H1 (cell line): ENCODE measurements at regions not wholly inside any gene's neighbourhood (a gene's known extent, or its start where the extent isn't known, plus 50 kb on each side); places are given as distances from the start of the nearest gene placed in this dataset.

Experiments
- CTCF ChIA-PET: fragments of 300-600 bp; sonication (Branson Sonifier 250); formaldehyde crosslinking; loops from one replicate; lab custom pipeline; 2021; ENCODE audit not compliant: partially characterized antibody; lab: Charles Lee
- POLR2A ChIA-PET: fragments of 300-600 bp; sonication (Branson Sonifier 250); formaldehyde crosslinking; loops from one replicate; lab custom pipeline; 2021; ENCODE audit warnings: inconsistent platforms; ENCODE audit not compliant: partially characterized antibody; lab: Charles Lee
- DNase-seq, 2 experiments: peaks; one replicate each; pipeline versions ENCODE4 v3.0.0 to v3.0.0-alpha.2; 2010 to 2022; ENCODE audit warnings: low spot score in 2 of 2, low read depth in 1 of 2, mixed read lengths in 1 of 2
- FAIRE-seq: peaks from 2 replicates; lab custom pipeline; 2011; peaks lifted over from hg19 to GRCh38; lab: Jason Lieb, UNC
- H2AFZ ChIP-seq: 2 replicates; pipeline ENCODE4 v1.8.1; 2012; ENCODE audit warnings: low read length, inconsistent platforms
- H2AK5ac ChIP-seq: 2 replicates; pipeline ENCODE4 v1.6.1; 2013; ENCODE audit warnings: low read depth, low read length
- H2BK120ac ChIP-seq: replicated peaks from 2 replicates; pipeline ENCODE3; 2013; ENCODE audit warnings: low read depth, low read length, inconsistent platforms
- H2BK12ac ChIP-seq: 2 replicates; pipeline ENCODE4 v1.6.1; 2013; ENCODE audit warnings: low read depth, low read length
- H2BK15ac ChIP-seq: 2 replicates; pipeline ENCODE4 v1.6.1; 2013; ENCODE audit warnings: low read length
- H2BK20ac ChIP-seq: 2 replicates; pipeline ENCODE4 v1.6.1; 2013; ENCODE audit warnings: low read length
- H2BK5ac ChIP-seq: 2 replicates; pipeline ENCODE4 v1.6.1; 2013; ENCODE audit warnings: low read depth, low read length
- H3K14ac ChIP-seq: 2 replicates; pipeline ENCODE4 v1.6.1; 2013; ENCODE audit warnings: inconsistent platforms; ENCODE audit not compliant: insufficient read length
- H3K18ac ChIP-seq: 2 replicates; pipeline ENCODE4 v1.6.1; 2013; ENCODE audit warnings: low read length; ENCODE audit errors: extremely low read depth
- H3K23ac ChIP-seq: 2 replicates; pipeline ENCODE4 v1.6.1; 2013; ENCODE audit warnings: inconsistent platforms; ENCODE audit not compliant: insufficient read length
- H3K23me2 ChIP-seq: 2 replicates; pipeline ENCODE4 v1.6.1; 2013; ENCODE audit warnings: low read depth, low read length
- H3K27ac ChIP-seq: 2 replicates; pipeline ENCODE4 v1.6.1; 2011; ENCODE audit warnings: low read depth, low read length, inconsistent platforms
- H3K27me3 ChIP-seq, 4 experiments: replicated peaks in 1 of 4; 1 replicate in 1 of 4; 2 replicates in 3 of 4; pipeline versions ENCODE4 v1.6.1 to v1.8.1; 2011 to 2013; ENCODE audit warnings: low read length in 3 of 4, mild to moderate bottlenecking in 3 of 4, inconsistent platforms in 2 of 4, mixed read lengths in 2 of 4, moderate library complexity in 1 of 4; ENCODE audit not compliant: control insufficient read depth in 3 of 4, insufficient read depth in 3 of 4; ENCODE audit errors: extremely low read depth in 1 of 4
- H3K36me3 ChIP-seq, 4 experiments: 2 replicates each; pipeline versions ENCODE4 v1.6.1 to v1.8.1; 2011 to 2013; ENCODE audit warnings: mild to moderate bottlenecking in 4 of 4, low read length in 3 of 4, moderate library complexity in 2 of 4, control low read depth in 1 of 4, inconsistent platforms in 1 of 4; ENCODE audit not compliant: insufficient read depth in 4 of 4, control insufficient read depth in 2 of 4
- H3K4ac ChIP-seq: replicated peaks from 2 replicates; pipeline ENCODE3; 2013; ENCODE audit warnings: low read length, low read depth, mixed read lengths, inconsistent platforms; ENCODE audit not compliant: insufficient read length
- H3K4me1 ChIP-seq, 4 experiments: replicated peaks in 1 of 4; 1 replicate in 1 of 4; 2 replicates in 3 of 4; pipeline versions ENCODE4 v1.6.1 to v1.8.1; 2011 to 2013; ENCODE audit warnings: low read length in 3 of 4, inconsistent platforms in 2 of 4, mixed read lengths in 1 of 4; ENCODE audit not compliant: insufficient read depth in 4 of 4, control insufficient read depth in 3 of 4
- H3K4me2 ChIP-seq, 2 experiments: 2 replicates each; pipeline versions ENCODE4 v1.6.1 to v1.8.1; 2011 to 2013; ENCODE audit warnings: low read depth in 2 of 2, low read length in 2 of 2, control low read depth in 1 of 2, inconsistent platforms in 1 of 2, mild to moderate bottlenecking in 1 of 2; ENCODE audit not compliant: insufficient read depth in 1 of 2
- H3K4me3 ChIP-seq, 4 experiments: fragments of 200-600, 300-600 bp in 1 of 4; sonication (generic), shearing (Covaris generic), sonication (Bioruptor Twin) in 1 of 4; 2 replicates each; pipeline versions ENCODE4 v1.5.1 to v1.8.1; 2011 to 2016; ENCODE audit warnings: low read length in 4 of 4, low read depth in 3 of 4, control low read depth in 2 of 4, inconsistent platforms in 2 of 4, mild to moderate bottlenecking in 2 of 4, mixed read lengths in 1 of 4, moderate library complexity in 1 of 4; ENCODE audit not compliant: insufficient read depth in 2 of 4; ENCODE audit errors: extremely low read depth in 1 of 4
- H3K56ac ChIP-seq: replicated peaks from 2 replicates; pipeline ENCODE3; 2013; ENCODE audit warnings: low read depth, mild to moderate bottlenecking, mixed read lengths, low read length, inconsistent platforms; ENCODE audit not compliant: insufficient read length
- H3K79me1 ChIP-seq: 2 replicates; pipeline ENCODE4 v1.6.1; 2013; ENCODE audit warnings: low read depth, low read length, control low read depth
- H3K79me2 ChIP-seq, 2 experiments: 2 replicates each; pipeline versions ENCODE4 v1.6.1 to v1.8.1; 2012 to 2013; ENCODE audit warnings: low read length in 2 of 2, mild to moderate bottlenecking in 2 of 2, inconsistent platforms in 1 of 2; ENCODE audit not compliant: insufficient read depth in 2 of 2, control insufficient read depth in 1 of 2
- H3K9ac ChIP-seq, 4 experiments: replicated peaks in 1 of 4; 1 replicate in 1 of 4; 2 replicates in 3 of 4; pipeline versions ENCODE4 v1.6.1 to v1.8.1; 2011 to 2013; ENCODE audit warnings: low read depth in 3 of 4, low read length in 3 of 4, control low read depth in 2 of 4, mild to moderate bottlenecking in 2 of 4, moderate library complexity in 2 of 4, inconsistent platforms in 1 of 4; ENCODE audit errors: extremely low read depth in 1 of 4
- H3K9me3 ChIP-seq, 2 experiments: 2 replicates each; pipeline versions ENCODE4 v1.6.1 to v1.8.1; 2012 to 2013; ENCODE audit warnings: mild to moderate bottlenecking in 2 of 2, moderate library complexity in 2 of 2, control low read depth in 1 of 2, inconsistent platforms in 1 of 2, low read depth in 1 of 2, low read length in 1 of 2, mixed read lengths in 1 of 2; ENCODE audit not compliant: insufficient read depth in 2 of 2
- H4K20me1 ChIP-seq, 2 experiments: replicated peaks in 1 of 2; 2 replicates each; pipeline versions ENCODE3 to v1.8.1; 2011 to 2013; ENCODE audit warnings: inconsistent platforms in 2 of 2, low read length in 2 of 2, mild to moderate bottlenecking in 1 of 2; ENCODE audit not compliant: insufficient read depth in 2 of 2, control insufficient read depth in 1 of 2
- H4K5ac ChIP-seq: 2 replicates; pipeline ENCODE4 v1.6.1; 2013; ENCODE audit warnings: low read length, low read depth, mixed read lengths, inconsistent platforms; ENCODE audit not compliant: insufficient read length
- H4K8ac ChIP-seq: 2 replicates; pipeline ENCODE4 v1.8.0; 2013; ENCODE audit warnings: mild to moderate bottlenecking, moderate library complexity, low read length, inconsistent platforms; ENCODE audit not compliant: insufficient read depth; ENCODE audit errors: extremely low read depth
- H4K91ac ChIP-seq: replicated peaks from 2 replicates; pipeline ENCODE3; 2013; ENCODE audit warnings: low read length, mixed read lengths, inconsistent platforms; ENCODE audit not compliant: insufficient read length
- CTBP2 ChIP-seq: IDR thresholded peaks from 2 replicates; pipeline ENCODE4 v1.7.0; 2011; ENCODE audit warnings: borderline replicate concordance, mild to moderate bottlenecking, moderate library complexity, mixed read lengths, low read length; ENCODE audit not compliant: insufficient read depth, insufficient read length
- CTCF ChIP-seq, 3 experiments: IDR thresholded peaks; 1 replicate in 2 of 3; 2 replicates in 1 of 3; pipeline versions ENCODE4 v1.5.1 to v1.6.1; 2011; ENCODE audit warnings: low read length in 3 of 3, mild to moderate bottlenecking in 3 of 3, inconsistent platforms in 2 of 3, low read depth in 1 of 3, moderate library complexity in 1 of 3; ENCODE audit not compliant: insufficient read depth in 1 of 3; ENCODE audit errors: control extremely low read depth in 1 of 3
- TAF7 ChIP-seq: optimal IDR thresholded peaks from 2 replicates; pipeline ENCODE3; 2011; ENCODE audit warnings: low read depth, mild to moderate bottlenecking, inconsistent platforms, low read length, moderate library complexity, borderline replicate concordance
- WGBS, 2 experiments: shearing (Covaris generic) in 1 of 2; methylation state at CpG; one replicate each; pipeline versions ENCODE4 v1.1.6 to v1.1.7; 2013 to 2015; ENCODE audit warnings: low lambda C conversion rate in 2 of 2, mixed read lengths in 2 of 2, inconsistent platforms in 1 of 2, low coverage in 1 of 2, missing lambda C conversion rate in 1 of 2; ENCODE audit not compliant: insufficient replicate concordance in 2 of 2, insufficient coverage in 1 of 2, insufficient read length in 1 of 2; ENCODE audit errors: extremely low coverage in 1 of 2, missing lambda C conversion rate in 1 of 2; 5-methylcytosine and 5-hydroxymethylcytosine counted together

GRCh38 chr9:135215571-135216161, 128.2 kb downstream of the OLFM1 start:
- Histone ChIP-seq H3K4ac (no peak overlapping the region), H3K9me3 (peaks cover 11 to 15% of the 10 kb centered on the region in 2 experiments), H3K56ac (no peak overlapping the region), H3K23ac (no peak overlapping the region), H3K9ac (no peak overlapping the region), H3K79me2 (no peaks in the 10 kb centered on the region), H3K4me2 (no peak overlapping the region), H3K14ac (no peak overlapping the region), H3K27me3 (no peaks in the 10 kb centered on the region), H2AK5ac (no peak overlapping the region), H3K23me2 (0 out of 2 replicates have a peak, but pooled peaks cover 2% of the 10 kb centered on the region), H2BK120ac (peak overlapping the region; percentile 12), H3K27ac (no peak overlapping the region), H2BK20ac (peak overlapping the region; percentile 61; the same call in 1 of the 2 replicates), H2AFZ (no peak overlapping the region), H3K18ac (no peak overlapping the region; the same call in 1 of the 2 replicates), H3K36me3 (no peaks in the 10 kb centered on the region), H4K20me1 (no peaks in the 10 kb centered on the region), H3K4me1 (peaks cover 16 to 27% (median 20%) of the 10 kb centered on the region in 4 experiments), H4K91ac (peak overlapping the region; percentile 81), H3K79me1 (no peaks in the 10 kb centered on the region), H2BK15ac (peak overlapping the region; percentile 81; the same call in 1 of the 2 replicates)
- no peak for FAIRE-seq
- CTCF ChIA-PET = interaction anchor here (1.1 to 3.3 kb wide), 2 partner anchors 66 to 196 kb away, joined by 3 to 14 read pairs; no protein-coding TSS in a partner anchor
- 82% methylated on average over 14 of the region's 14 CpGs; no CpG with 5 or more reads in 1 of the 2 experiments for WGBS, 2 experiments
- no peak for TF ChIP-seq TAF7
- no peak for TF ChIP-seq CTCF (IDR thresholded peaks at IDR 0.05; ENCODE audit: control extremely low read depth in 1 of 3, insufficient read depth in 1 of 3, low read depth in 1 of 3, low read length in 3 of 3)
- no peak for TF ChIP-seq CTBP2
- TF ChIP-seq, all 59 proteins: peak for 0
- Histone ChIP-seq H2BK12ac (no peak overlapping the region), H3K4me3 (no peak overlapping the region), H4K8ac (peak overlapping the region; percentile 45), H2BK5ac (no peak overlapping the region), H4K5ac (no peak overlapping the region)
- POLR2A ChIA-PET = no interaction called here
- DNase-seq = no peak
